ENCODE measurements at regions not wholly inside any gene's neighbourhood (a gene's known extent, or its start where the extent isn't known, plus 50 kb on each side); places are given as distances from the start of the nearest gene placed in this dataset.

DNA sequence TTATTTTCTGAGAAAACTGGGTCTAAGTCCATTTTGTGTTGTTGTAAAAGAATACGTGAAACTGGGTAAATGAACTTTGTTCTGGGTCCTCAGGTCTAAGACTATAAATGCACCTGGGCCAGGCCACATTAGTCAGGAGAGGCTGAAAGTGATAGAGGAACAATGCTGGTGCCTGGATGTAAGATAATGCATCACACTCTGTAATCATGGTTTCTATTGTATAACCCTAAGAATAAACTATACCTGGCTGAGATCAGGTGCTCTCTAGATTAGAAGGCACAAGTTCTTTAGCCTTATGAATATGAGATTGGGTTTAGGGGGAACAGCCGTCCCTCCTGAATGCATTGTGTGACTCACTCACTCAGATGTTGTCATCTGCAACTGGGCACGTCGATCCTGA is 675.5 kb downstream of the HTR1A start:
- Histone ChIP-seq H3K4me1 (ENCODE audit: low read length) (no peaks in the 10 kb centered on the region), H3K9ac (ENCODE audit: low read length) (no peak overlapping the region), H3K4me2 (ENCODE audit: low read depth, low read length) (no peak overlapping the region), H3K9me3 (replicated peaks; ENCODE audit: insufficient read depth, low read length) (no peaks in the 10 kb centered on the region), H3K27me3 (replicated peaks; ENCODE audit: insufficient read depth, low read length) (no peaks in the 10 kb centered on the region), H4K20me1 (ENCODE audit: insufficient read depth, low read length) (no peaks in the 10 kb centered on the region), H2AFZ (ENCODE audit: low read length) (no peak overlapping the region), H3F3A (ENCODE audit: insufficient read depth, low read length) (no peaks in the 10 kb centered on the region), H3K9me2 (replicated peaks; ENCODE audit: insufficient read depth, low read length) (no peaks in the 10 kb centered on the region), H3K79me2 (ENCODE audit: low read length) (no peaks in the 10 kb centered on the region), H3K4me3 (ENCODE audit: low read length) (no peak overlapping the region), H3K36me3 (replicated peaks; ENCODE audit: insufficient read depth, low read length) (no peaks in the 10 kb centered on the region), H3K27ac (ENCODE audit: low read length) (no peak overlapping the region)
- no peak for TF ChIP-seq EZH2 (optimal IDR thresholded peaks at IDR 0.05; ENCODE audit: low read depth, low read length)
- TF ChIP-seq, protein P1, sequence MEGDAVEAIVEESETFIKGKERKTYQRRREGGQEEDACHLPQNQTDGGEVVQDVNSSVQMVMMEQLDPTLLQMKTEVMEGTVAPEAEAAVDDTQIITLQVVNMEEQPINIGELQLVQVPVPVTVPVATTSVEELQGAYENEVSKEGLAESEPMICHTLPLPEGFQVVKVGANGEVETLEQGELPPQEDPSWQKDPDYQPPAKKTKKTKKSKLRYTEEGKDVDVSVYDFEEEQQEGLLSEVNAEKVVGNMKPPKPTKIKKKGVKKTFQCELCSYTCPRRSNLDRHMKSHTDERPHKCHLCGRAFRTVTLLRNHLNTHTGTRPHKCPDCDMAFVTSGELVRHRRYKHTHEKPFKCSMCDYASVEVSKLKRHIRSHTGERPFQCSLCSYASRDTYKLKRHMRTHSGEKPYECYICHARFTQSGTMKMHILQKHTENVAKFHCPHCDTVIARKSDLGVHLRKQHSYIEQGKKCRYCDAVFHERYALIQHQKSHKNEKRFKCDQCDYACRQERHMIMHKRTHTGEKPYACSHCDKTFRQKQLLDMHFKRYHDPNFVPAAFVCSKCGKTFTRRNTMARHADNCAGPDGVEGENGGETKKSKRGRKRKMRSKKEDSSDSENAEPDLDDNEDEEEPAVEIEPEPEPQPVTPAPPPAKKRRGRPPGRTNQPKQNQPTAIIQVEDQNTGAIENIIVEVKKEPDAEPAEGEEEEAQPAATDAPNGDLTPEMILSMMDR (IDR thresholded peaks at IDR 0.05; ENCODE audit: low read length), result no peak
- no peak for TF ChIP-seq EZH2phosphoT487 (IDR thresholded peaks at IDR 0.05; ENCODE audit: low read length)
- peak; percentile 9 for DNase-seq

DNA sequence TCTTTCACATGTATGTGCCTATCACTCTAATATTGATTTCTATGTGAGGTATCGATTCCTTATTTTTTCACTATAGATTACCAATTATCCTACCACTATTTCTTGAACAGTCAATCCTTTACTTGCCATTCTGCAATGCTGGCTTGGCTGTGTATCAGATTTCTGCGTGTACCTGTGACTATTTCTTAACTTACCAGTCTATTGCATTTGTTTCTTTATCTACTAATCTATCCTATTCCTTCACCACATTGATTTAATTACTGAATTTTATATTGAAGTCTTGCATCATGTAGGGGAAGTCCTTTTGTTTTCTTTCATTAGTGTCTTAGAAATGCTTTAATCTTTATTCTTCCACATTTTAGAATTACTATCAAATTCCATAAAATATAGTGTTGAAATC is 684.8 kb downstream of the LRRC70 start:
- no peak overlapping the region for H3K27ac ChIP-seq (ENCODE audit: low read length)
- H3K4me2 ChIP-seq (ENCODE audit: low read depth, low read length), result no peak overlapping the region
- H3K27me3 ChIP-seq (replicated peaks; ENCODE audit: insufficient read depth, low read length), result no peaks in the 10 kb centered on the region

DNA sequence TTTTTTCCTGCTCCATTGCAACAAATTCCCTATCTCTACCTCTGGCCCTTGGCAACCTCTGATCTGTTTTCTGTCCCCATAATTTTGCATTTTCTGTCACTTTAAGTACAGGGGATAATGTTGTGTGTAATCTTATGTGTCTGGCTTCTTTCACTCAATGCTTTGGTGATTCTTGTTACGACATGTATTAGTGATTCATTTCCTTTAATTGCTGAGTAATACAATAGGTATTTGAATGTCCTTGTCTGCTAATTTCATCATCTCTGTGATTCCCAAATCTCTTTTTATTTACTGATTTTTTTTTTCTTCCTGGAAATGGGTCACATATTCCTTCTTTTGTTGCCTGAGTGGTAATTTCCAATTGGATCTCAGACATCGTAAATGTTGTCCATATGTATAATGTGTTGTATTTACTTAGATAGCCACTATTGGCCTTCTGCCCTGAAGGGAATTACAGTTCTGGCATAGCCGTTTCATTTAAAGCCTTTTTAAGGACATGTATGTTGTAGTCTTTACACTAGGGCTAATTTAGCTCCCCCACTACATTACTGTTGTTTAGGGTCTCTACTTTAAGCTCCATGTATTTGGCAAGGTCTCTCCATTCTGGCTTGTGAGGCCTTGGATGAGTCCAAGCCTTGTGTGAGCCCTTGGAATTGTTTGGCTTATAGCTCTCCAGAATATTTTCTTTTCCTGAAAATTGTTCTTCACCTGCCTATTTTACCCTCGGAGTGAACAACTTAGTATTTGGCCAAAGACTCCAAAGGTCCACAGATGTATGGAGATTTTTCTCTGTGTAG is 683.8 kb downstream of the LRRC70 start:
- no peak for TF ChIP-seq EZH2 (optimal IDR thresholded peaks at IDR 0.05; ENCODE audit: low read depth, low read length)
- no peak for TF ChIP-seq EZH2phosphoT487 (IDR thresholded peaks at IDR 0.05; ENCODE audit: low read length)
- TF ChIP-seq, protein P1 (IDR thresholded peaks at IDR 0.05; ENCODE audit: low read length), result no peak

More for the DNA sequence above, 684.8 kb downstream of the LRRC70 start:
- Histone ChIP-seq H3K36me3 (replicated peaks; ENCODE audit: insufficient read depth, low read length) (no peaks in the 10 kb centered on the region), H3K9me2 (replicated peaks; ENCODE audit: insufficient read depth, low read length) (no peaks in the 10 kb centered on the region), H3K9ac (ENCODE audit: low read length) (no peak overlapping the region), H4K20me1 (ENCODE audit: insufficient read depth, low read length) (no peaks in the 10 kb centered on the region), H3F3A (ENCODE audit: insufficient read depth, low read length) (no peaks in the 10 kb centered on the region), H3K4me1 (ENCODE audit: low read length) (no peaks in the 10 kb centered on the region), H2AFZ (ENCODE audit: low read length) (no peak overlapping the region), H3K9me3 (replicated peaks; ENCODE audit: insufficient read depth, low read length) (no peaks in the 10 kb centered on the region), H3K4me3 (ENCODE audit: low read length) (no peak overlapping the region), H3K79me2 (ENCODE audit: low read length) (no peaks in the 10 kb centered on the region)
- no peak for DNase-seq
- TF ChIP-seq, protein P1 (IDR thresholded peaks at IDR 0.05; ENCODE audit: low read length), result no peak
- no peak for TF ChIP-seq EZH2phosphoT487 (IDR thresholded peaks at IDR 0.05; ENCODE audit: low read length)
- TF ChIP-seq EZH2 (optimal IDR thresholded peaks at IDR 0.05; ENCODE audit: low read depth, low read length), result no peak

More for the DNA sequence above, 683.8 kb downstream of the LRRC70 start:
- H2AFZ ChIP-seq (ENCODE audit: low read length), result no peak overlapping the region
- no peak overlapping the region for H3K4me2 ChIP-seq (ENCODE audit: low read depth, low read length)
- DNase-seq, result no peak
- no peaks in the 10 kb centered on the region for H3K4me1 ChIP-seq (ENCODE audit: low read length)
- no peaks in the 10 kb centered on the region for H3K9me3 ChIP-seq (replicated peaks; ENCODE audit: insufficient read depth, low read length)
- H3K36me3 ChIP-seq (replicated peaks; ENCODE audit: insufficient read depth, low read length), result no peaks in the 10 kb centered on the region
- no peak overlapping the region for H3K4me3 ChIP-seq (ENCODE audit: low read length)
- H4K20me1 ChIP-seq (ENCODE audit: insufficient read depth, low read length), result no peaks in the 10 kb centered on the region
- H3K27ac ChIP-seq (ENCODE audit: low read length), result no peak overlapping the region
- H3K9me2 ChIP-seq (replicated peaks; ENCODE audit: insufficient read depth, low read length), result no peaks in the 10 kb centered on the region
- no peak overlapping the region for H3K9ac ChIP-seq (ENCODE audit: low read length)
- no peaks in the 10 kb centered on the region for H3F3A ChIP-seq (ENCODE audit: insufficient read depth, low read length)
- H3K27me3 ChIP-seq (replicated peaks; ENCODE audit: insufficient read depth, low read length), result no peaks in the 10 kb centered on the region
- no peaks in the 10 kb centered on the region for H3K79me2 ChIP-seq (ENCODE audit: low read length)
